HCT116 (cell line): ENCODE measurements at regions not wholly inside any gene's neighbourhood (a gene's known extent, or its start where the extent isn't known, plus 50 kb on each side); places are given as distances from the start of the nearest gene placed in this dataset.

Experiments
- ATAC-seq: fragments of 200-7000 bp; cut with Tn5 transposase; 2 replicates; pipeline ENCODE4 v1.9.1; 2020; ENCODE audit warnings: mild to moderate bottlenecking, moderate library complexity
- BruUV-seq: library from RNA; stranded (reverse); fragments of 400-500 nt; replicated peaks from 2 replicates; lab custom pipeline; 2021; lab: Mats Ljungman, UMichigan
- CTCF ChIA-PET: fragments of 300-600 bp; sonication (Branson Sonifier 250); formaldehyde crosslinking; loops from one replicate; lab custom pipeline; 2021; ENCODE audit warnings: antibody characterized with exemption; lab: Charles Lee
- POLR2A ChIA-PET: fragments of 300-600, 350-600 bp; sonication (Branson Sonifier 250); formaldehyde crosslinking; loops from one replicate; lab custom pipeline; 2021; ENCODE audit warnings: antibody characterized with exemption; lab: Charles Lee
- RAD21 ChIA-PET, 2 experiments: fragments of 300-600 bp; sonication (Branson Sonifier 250); formaldehyde crosslinking; loops; one replicate each; lab custom pipeline; 2023; ENCODE audit warnings: low total read pairs in 2 of 2; ENCODE audit not compliant: uncharacterized antibody in 2 of 2, unreplicated experiment in 2 of 2, low non-redundant PET in 1 of 2; lab: Charles Lee
- DNase-seq: peaks from one replicate; pipeline ENCODE4 v3.0.0-alpha.2; 2010; ENCODE audit warnings: low read depth, low spot score
- H2AFZ ChIP-seq: fragments of 200-600 bp; shearing (Covaris generic), sonication (generic); 2 replicates; pipeline ENCODE4 v1.6.1; 2017; ENCODE audit warnings: low read depth, mixed run types, mixed read lengths, antibody characterized with exemption, low read length; ENCODE audit not compliant: poor library complexity, severe bottlenecking
- H3K27ac ChIP-seq: 2 replicates; pipeline ENCODE4 v1.5.1; 2012; ENCODE audit warnings: low read depth, low read length
- H3K27me3 ChIP-seq: fragments of 200-600 bp; sonication (generic); 2 replicates; pipeline ENCODE4 v1.6.1; 2016; ENCODE audit warnings: mixed run types, low read length, mixed read lengths; ENCODE audit not compliant: insufficient read depth
- H3K36me3 ChIP-seq, 2 experiments: fragments of 200-500 bp in 1 of 2; fragments of 200-600 bp in 1 of 2; sonication (Bioruptor generic) in 1 of 2; sonication (generic) in 1 of 2; 2 replicates each; pipeline versions ENCODE4 v1.5.1 to v1.6.1; 2014 to 2016; ENCODE audit warnings: low read length in 2 of 2, inconsistent platforms in 1 of 2, mixed read lengths in 1 of 2, mixed run types in 1 of 2; ENCODE audit not compliant: insufficient read depth in 2 of 2, control insufficient read depth in 1 of 2
- H3K4me1 ChIP-seq, 2 experiments: fragments of 200-600 bp in 1 of 2; sonication (generic) in 1 of 2; 2 replicates each; pipeline versions ENCODE4 v1.5.1 to v1.6.1; 2012 to 2017; ENCODE audit warnings: low read length in 2 of 2, inconsistent platforms in 1 of 2, mild to moderate bottlenecking in 1 of 2, mixed read lengths in 1 of 2, mixed run types in 1 of 2, moderate library complexity in 1 of 2; ENCODE audit not compliant: insufficient read depth in 2 of 2, control insufficient read depth in 1 of 2
- H3K4me2 ChIP-seq: fragments of 200-600 bp; sonication (generic); 2 replicates; pipeline ENCODE4 v1.6.1; 2017; ENCODE audit warnings: mixed run types, low read length, mixed read lengths
- H3K4me3 ChIP-seq, 2 experiments: fragments of 200-600 bp in 1 of 2; sonication (generic) in 1 of 2; replicated peaks in 1 of 2; 2 replicates each; pipeline ENCODE4 v1.5.1; 2011 to 2016; ENCODE audit warnings: low read length in 2 of 2, control low read depth in 1 of 2, low read depth in 1 of 2, mild to moderate bottlenecking in 1 of 2, mixed read lengths in 1 of 2, mixed run types in 1 of 2
- H3K79me2 ChIP-seq: fragments of 200-600 bp; sonication (generic); 2 replicates; pipeline ENCODE4 v1.6.1; 2017; ENCODE audit warnings: mild to moderate bottlenecking, mixed run types, low read length, moderate library complexity, mixed read lengths; ENCODE audit not compliant: insufficient read depth
- H3K9ac ChIP-seq: fragments of 200-600 bp; sonication (generic); 2 replicates; pipeline ENCODE4 v1.6.1; 2016; ENCODE audit warnings: low read length, mixed read lengths
- H3K9me2 ChIP-seq: fragments of 200-600 bp; sonication (generic), shearing (Covaris generic); 2 replicates; pipeline ENCODE4 v1.6.1; 2017; ENCODE audit warnings: mixed run types, mild to moderate bottlenecking, moderate library complexity; ENCODE audit not compliant: insufficient read depth
- H3K9me3 ChIP-seq, 2 experiments: fragments of 200-500 bp in 1 of 2; fragments of 200-600 bp in 1 of 2; sonication (Bioruptor generic) in 1 of 2; sonication (generic) in 1 of 2; 2 replicates each; pipeline ENCODE4 v1.6.1; 2014 to 2017; ENCODE audit warnings: low read length in 2 of 2, mixed read lengths in 2 of 2, inconsistent platforms in 1 of 2, low read depth in 1 of 2, mild to moderate bottlenecking in 1 of 2, mixed run types in 1 of 2, moderate library complexity in 1 of 2; ENCODE audit not compliant: control insufficient read depth in 1 of 2, insufficient read depth in 1 of 2
- H4K20me1 ChIP-seq: fragments of 200-600 bp; sonication (generic), shearing (Covaris generic); 2 replicates; pipeline ENCODE4 v1.6.1; 2017; ENCODE audit warnings: mixed run types, mild to moderate bottlenecking, moderate library complexity; ENCODE audit not compliant: insufficient read depth
- ATF3 ChIP-seq: IDR thresholded peaks from 2 replicates; pipeline ENCODE4 v1.6.1; 2012
- CBX3 ChIP-seq: IDR thresholded peaks from 2 replicates; pipeline ENCODE4 v1.6.1; 2012; ENCODE audit warnings: low read depth
- CEBPB ChIP-seq: IDR thresholded peaks from 2 replicates; pipeline ENCODE4 v1.6.1; 2012; ENCODE audit warnings: low read depth
- CTCF ChIP-seq, 3 experiments: fragments of 200-600 bp in 1 of 3; sonication (generic) in 1 of 3; IDR thresholded peaks in 2 of 3; conservative IDR thresholded peaks in 1 of 3; 2 replicates each; pipeline ENCODE4 v1.5.1; 2012 to 2017; ENCODE audit warnings: low read depth in 2 of 3, low read length in 2 of 3, antibody characterized with exemption in 1 of 3, borderline replicate concordance in 1 of 3, control low read depth in 1 of 3, mild to moderate bottlenecking in 1 of 3, mixed read lengths in 1 of 3, mixed run types in 1 of 3, moderate library complexity in 1 of 3; ENCODE audit not compliant: insufficient read depth in 1 of 3
- EGR1 ChIP-seq: IDR thresholded peaks from 2 replicates; pipeline ENCODE4 v1.6.1; 2012; ENCODE audit warnings: low read depth
- ELF1 ChIP-seq: IDR thresholded peaks from 2 replicates; pipeline ENCODE4 v1.6.1; 2012; ENCODE audit warnings: low read depth, borderline replicate concordance
- EZH2 ChIP-seq: fragments of 200-600 bp; sonication (generic); IDR thresholded peaks from 2 replicates; pipeline ENCODE4 v1.6.1; 2017; ENCODE audit warnings: antibody characterized with exemption, mixed run types
- EZH2phosphoT487 ChIP-seq: fragments of 200-600 bp; IDR thresholded peaks from 2 replicates; pipeline ENCODE4 v1.6.1; 2018; ENCODE audit warnings: antibody characterized with exemption, borderline replicate concordance
- FOSL1 ChIP-seq: IDR thresholded peaks from 2 replicates; pipeline ENCODE4 v1.6.1; 2012; ENCODE audit warnings: low read depth
- JUND ChIP-seq: IDR thresholded peaks from 2 replicates; pipeline ENCODE4 v1.6.1; 2012
- MAX ChIP-seq: IDR thresholded peaks from 2 replicates; pipeline ENCODE4 v1.6.1; 2012
- POLR2A ChIP-seq: IDR thresholded peaks from 2 replicates; pipeline ENCODE4 v1.7.0; 2011; ENCODE audit warnings: borderline replicate concordance; ENCODE audit not compliant: insufficient read depth, insufficient read length; ENCODE audit errors: extremely low read depth
- POLR2AphosphoS5 ChIP-seq: IDR thresholded peaks from 2 replicates; pipeline ENCODE4 v1.6.1; 2011; ENCODE audit warnings: mild to moderate bottlenecking, low read depth, low read length, moderate library complexity
- SIN3A ChIP-seq: IDR thresholded peaks from 2 replicates; pipeline ENCODE4 v1.6.1; 2012; ENCODE audit warnings: low read depth
- SP1 ChIP-seq: IDR thresholded peaks from 2 replicates; pipeline ENCODE4 v1.6.1; 2012; ENCODE audit warnings: low read depth
- SRF ChIP-seq: IDR thresholded peaks from 2 replicates; pipeline ENCODE4 v1.6.1; 2012; ENCODE audit warnings: low read depth
- TCF7L2 ChIP-seq: IDR thresholded peaks from 2 replicates; pipeline ENCODE4 v1.7.0; 2011; ENCODE audit warnings: borderline replicate concordance, inconsistent platforms; ENCODE audit not compliant: insufficient read depth, insufficient read length; ENCODE audit errors: extremely low read depth
- YY1 ChIP-seq: IDR thresholded peaks from 2 replicates; pipeline ENCODE4 v1.6.1; 2011; ENCODE audit warnings: low read length, low read depth, moderate library complexity, mild to moderate bottlenecking; ENCODE audit not compliant: insufficient replicate concordance; ENCODE audit errors: extremely low read depth
- ZBTB33 ChIP-seq: IDR thresholded peaks from 2 replicates; pipeline ENCODE4 v1.6.1; 2011; ENCODE audit warnings: mild to moderate bottlenecking, low read length, moderate library complexity; ENCODE audit not compliant: insufficient replicate concordance; ENCODE audit errors: extremely low read depth
- ZFX ChIP-seq: fragments of 450-650 bp; IDR thresholded peaks from 2 replicates; pipeline ENCODE4 v1.6.1; 2017
- intact Hi-C: fragments of 100-400 bp; cut with micrococcal nuclease; formaldehyde crosslinking; loops from 2 replicates; pipeline ENCODE4 v1.10.0; 2022

GRCh38 chr4:176959980-176960379 lies 167.3 kb upstream of the VEGFC start:
- ATAC-seq (no peak), DNase-seq (no peak)
- no peak overlapping the region for H2AFZ ChIP-seq
- CTCF ChIA-PET, result no interaction called here
- TF ChIP-seq TCF7L2 (no peak), SRF (no peak), CTCF (IDR thresholded peaks at IDR 0.05 in 2 of 3, conservative IDR thresholded peaks at IDR 0.05 in 1 of 3; ENCODE audit: borderline replicate concordance in 1 of 3, insufficient read depth in 1 of 3, low read depth in 2 of 3, low read length in 2 of 3) (no peak), ZFX (no peak), CBX3 (no peak), SIN3A (no peak), EZH2phosphoT487 (no peak), SP1 (no peak), FOSL1 (no peak), POLR2AphosphoS5 (no peak), EGR1 (no peak), CEBPB (no peak), ELF1 (no peak), JUND (no peak), POLR2A (no peak), ATF3 (no peak), ZBTB33 (no peak), MAX (no peak), EZH2 (no peak), YY1 (no peak)
- intact Hi-C loops, result no loop called here
- no TSS peak for BruUV-seq
- RAD21 ChIA-PET, result no interaction called here
- no peaks in the 10 kb centered on the region for H3K9me2 ChIP-seq
- POLR2A ChIA-PET, result no interaction called here
- no peaks in the 10 kb centered on the region for H3K36me3 ChIP-seq
- H3K27me3 ChIP-seq, result no peaks in the 10 kb centered on the region
- no peak overlapping the region for H3K4me2 ChIP-seq
- H3K9ac ChIP-seq, result no peak overlapping the region
- H3K9me3 ChIP-seq, result no peaks in the 10 kb centered on the region
- no peaks in the 10 kb centered on the region for H3K4me1 ChIP-seq
- H3K79me2 ChIP-seq, result no peaks in the 10 kb centered on the region
- H3K4me3 ChIP-seq, result no peak overlapping the region
- H3K27ac ChIP-seq, result no peak overlapping the region
- no peaks in the 10 kb centered on the region for H4K20me1 ChIP-seq
